NCI-H187 (cell line): ENCODE measurements at regions not wholly inside any gene's neighbourhood (a gene's known extent, or its start where the extent isn't known, plus 50 kb on each side); places are given as distances from the start of the nearest gene placed in this dataset.
"Not testable (repeated sequence)": the region's sequence is repeated elsewhere in the genome, so short reads cannot be mapped to it uniquely, and the experiment has no call there.

ENCODE experiments used
- DNase-seq, 2 experiments: peaks; one replicate each; lab custom pipeline; 2025; lab: John Stamatoyannopoulos, UW

DNA sequence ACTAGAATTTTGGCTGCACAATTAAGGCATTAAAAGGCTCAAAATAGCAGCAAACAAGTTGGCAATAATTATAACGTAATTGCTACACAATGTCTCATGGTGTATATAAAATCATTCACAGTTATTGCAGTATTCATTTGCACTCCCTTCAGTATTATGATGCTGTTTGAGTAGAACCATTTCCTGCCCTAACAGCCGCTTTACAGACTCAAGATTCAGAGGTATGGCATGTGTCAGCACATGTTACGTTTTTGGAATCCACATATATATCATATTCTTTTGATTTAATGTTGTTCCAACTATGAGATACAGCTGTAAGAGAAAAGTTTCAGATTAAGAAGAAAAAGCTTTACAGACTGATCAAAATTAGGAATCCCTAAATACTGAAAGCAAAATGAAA lies 56.3 kb upstream of the NCKAP5 start:
- no peak for DNase-seq

DNA sequence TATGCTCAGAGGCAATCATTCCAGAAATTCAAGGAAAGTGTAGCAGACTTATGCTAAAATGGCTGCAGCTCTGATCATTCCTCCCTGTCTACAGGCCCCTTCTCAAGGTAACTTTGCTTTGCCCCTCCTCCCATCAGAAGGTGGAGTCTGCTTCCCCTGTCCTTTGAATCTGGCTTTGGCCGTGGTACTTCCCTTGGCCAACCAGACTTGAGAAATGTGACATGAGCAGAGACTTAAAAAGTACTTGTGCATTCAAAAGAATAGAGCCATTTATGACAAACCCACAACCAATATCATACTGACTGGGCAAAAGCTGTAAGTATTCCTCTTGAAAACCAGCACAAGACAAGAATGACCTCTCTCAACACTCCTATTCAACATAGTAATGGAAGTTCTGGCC lies 59.5 kb upstream of the NCKAP5 start:
- DNase-seq: no peak

DNA sequence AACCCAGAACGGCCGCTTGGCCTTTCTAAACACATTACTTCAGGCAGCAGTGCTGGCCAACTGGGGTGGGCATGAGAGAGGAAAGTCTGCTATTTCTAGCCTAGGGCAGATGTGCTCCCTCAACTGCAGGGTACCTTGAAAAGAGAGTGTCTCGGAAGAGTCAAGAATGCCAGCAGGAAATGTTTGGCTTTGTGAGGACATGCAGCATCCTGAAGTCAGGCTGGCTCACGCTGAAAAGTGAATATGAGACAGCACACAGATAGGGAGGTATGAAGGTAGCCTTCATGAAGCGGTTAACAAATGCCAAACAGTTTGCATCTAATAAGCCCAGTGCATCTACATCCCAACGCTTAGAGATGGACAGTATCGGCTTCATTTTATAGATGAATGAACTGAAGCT lies 65.0 kb upstream of the NCKAP5 start:
- no peak for DNase-seq

DNA sequence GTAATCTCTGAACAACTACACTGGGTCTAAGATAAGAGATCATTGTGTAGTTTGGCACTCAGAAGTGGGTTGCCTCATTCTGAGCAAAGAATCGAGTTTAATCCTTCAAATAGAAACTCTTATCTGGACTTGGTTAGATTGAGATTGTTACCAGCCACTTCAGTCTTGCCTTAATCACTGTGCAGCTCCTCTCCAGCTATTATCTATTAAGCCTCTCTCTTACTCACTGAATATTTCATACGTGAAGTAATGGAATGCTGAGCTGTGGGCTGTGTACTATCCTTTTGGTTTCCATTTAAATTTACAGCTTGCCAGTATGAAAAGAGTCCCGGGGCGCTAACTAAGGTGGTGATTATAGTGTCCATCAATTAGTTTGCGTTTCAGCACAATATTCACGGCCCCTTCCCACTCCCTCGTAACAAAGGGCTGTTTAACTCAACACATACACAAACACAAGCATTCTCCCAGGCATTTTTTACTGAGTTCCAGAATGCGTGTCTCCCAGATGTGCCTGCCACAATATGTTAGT lies 65.7 kb upstream of the NCKAP5 start:
- no peak for DNase-seq

DNA sequence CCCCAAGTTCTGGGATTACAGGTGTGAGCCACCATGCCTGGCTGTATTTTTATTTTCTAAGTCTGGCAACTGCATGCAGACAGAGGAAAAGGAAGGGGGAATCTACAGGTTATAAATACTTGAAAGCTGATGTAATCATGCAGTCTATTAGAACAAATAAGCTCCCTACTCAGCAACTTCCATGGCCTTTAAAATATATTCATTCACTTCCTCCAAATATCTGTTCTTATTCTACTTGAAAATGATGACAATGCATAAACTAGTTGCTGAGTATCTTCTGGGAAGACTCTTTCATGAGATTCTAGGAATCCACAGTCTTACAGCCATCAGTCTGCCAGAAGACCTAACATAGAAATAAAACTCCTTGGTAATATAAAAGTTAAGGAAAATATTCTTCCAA lies 66.9 kb upstream of the NCKAP5 start:
- no peak for DNase-seq

DNA sequence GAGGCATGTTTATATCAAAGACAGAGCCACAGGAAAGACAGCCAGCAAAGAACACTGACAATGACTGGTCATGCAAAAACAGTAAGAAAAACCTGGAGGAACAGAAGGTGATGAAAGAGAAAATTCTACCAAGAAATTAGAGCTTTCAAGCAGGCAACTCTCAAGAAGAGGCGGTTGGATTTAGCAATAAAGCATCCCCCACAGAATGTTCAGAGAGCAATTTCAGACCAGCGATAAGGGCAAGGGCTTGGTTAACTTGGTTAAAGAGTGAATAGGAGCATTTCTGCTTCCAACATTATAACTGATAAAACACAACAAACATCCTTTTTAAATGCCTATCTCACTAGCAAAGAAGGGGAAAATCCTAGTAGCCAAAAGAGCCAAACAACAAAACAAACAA lies 68.0 kb upstream of the NCKAP5 start:
- DNase-seq: no peak

DNA sequence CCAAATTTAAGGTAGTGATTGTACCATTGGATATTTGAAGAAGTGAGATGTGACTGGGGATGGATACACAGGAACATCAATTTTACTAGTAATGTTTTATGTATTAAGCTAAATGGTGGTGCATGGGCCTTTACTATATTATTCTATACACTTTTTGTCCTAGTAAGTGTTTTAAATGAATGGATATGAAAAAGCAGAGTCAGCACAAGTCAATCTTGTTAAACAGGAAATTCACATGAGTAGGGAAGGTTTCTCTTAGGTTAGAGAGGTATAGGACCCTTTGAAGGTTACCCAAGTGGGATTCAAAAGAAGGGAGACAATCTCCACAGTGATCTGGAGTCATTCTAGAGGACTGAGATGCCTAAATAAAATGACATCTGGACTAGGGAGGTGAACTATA lies 71.8 kb upstream of the NCKAP5 start:
- DNase-seq: no peak

DNA sequence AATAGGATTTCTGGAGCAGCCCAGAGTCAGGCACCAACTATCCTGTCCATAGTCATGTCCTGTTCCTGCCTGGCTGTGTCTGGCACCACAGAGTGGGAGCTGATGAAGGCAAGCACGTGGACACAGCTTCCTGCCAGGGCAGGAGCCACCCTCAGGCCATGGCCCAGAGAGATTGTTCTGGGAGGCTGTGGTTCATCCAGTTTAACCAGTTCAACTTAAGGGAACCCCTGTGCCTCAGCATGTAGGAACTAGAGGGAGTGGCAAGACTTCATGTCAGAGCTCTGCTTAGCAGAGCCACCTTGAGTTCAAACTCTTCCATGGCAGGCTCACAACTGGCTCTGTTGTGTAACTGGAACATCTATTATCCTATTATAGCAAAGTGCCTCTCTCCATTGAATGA lies 73.2 kb upstream of the NCKAP5 start:
- DNase-seq: no peak

DNA sequence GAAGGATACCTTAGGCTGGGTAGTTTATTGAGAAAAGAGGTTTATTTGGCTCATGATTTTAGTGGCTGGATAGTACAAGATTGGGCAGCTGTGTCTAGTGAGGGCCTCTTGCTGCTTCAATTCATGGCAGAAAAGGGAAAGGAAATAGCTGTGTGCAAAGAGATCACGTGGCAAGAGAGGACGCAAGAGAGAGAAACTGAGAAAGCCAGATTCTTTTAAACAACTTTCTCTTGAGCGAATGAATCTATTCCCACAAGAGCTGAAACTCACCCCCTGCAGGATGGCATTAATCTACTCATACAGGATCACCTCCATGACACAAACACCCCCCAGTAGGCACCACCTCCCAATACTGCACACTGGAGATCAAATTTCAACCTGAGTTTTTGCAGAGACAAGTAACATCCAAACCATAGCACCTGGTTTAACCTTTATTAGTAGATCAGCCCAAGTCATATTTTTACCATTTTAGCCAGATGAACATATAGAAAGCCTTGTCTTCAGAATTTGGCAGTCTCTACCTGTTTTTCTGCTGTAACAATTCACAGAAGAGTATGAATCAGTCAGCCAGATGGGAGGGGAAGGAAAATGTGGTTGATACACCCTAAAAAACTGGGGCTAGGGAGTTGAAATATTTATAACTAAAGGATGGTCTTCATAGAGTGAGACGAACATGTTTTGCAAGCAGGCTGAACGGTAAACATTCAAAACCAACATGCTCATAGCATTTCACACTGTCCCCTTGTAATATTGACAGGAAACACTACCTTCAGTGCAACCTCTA lies 73.9 kb upstream of the NCKAP5 start:
- DNase-seq: no peak

DNA sequence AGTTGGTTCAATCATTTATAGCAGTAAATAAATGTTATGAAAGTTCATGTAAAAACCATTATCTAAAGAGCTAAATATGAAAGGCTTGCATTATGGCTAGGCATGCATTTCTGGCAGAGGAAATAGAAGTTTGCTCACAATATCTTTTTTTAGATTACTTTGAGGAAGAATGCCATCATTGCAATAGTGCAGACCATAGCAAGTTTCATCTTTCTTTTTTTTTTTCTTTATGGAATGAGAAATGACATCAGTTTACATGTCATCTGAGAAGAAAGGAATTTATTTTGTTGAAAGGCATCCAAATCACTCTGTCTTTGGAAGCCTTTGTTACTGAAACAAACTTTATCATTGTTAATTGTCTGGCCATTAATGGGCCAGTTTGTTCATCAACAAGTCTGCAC lies 74.5 kb upstream of the NCKAP5 start:
- no peak for DNase-seq

DNA sequence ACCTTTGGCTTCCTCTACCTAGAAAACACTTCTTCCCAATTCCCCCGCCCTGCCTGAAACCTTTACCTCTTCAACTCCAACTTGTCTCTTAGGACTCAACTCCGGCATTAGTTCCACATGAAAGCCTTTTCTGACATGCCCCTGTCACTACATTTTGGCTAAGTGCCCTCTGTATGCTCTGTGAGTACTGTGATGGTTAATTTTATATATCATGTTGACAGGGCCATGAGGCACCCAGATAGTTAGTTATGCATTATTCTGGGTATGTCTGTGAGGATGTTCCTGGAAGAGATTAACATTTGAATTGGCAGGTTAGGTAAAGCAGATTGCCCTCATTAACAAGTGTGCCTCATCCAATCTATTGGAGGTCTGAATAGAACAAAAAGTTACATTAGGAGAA lies 75.6 kb upstream of the NCKAP5 start:
- peak in 1 of 2 experiments; percentile 2 for DNase-seq

DNA sequence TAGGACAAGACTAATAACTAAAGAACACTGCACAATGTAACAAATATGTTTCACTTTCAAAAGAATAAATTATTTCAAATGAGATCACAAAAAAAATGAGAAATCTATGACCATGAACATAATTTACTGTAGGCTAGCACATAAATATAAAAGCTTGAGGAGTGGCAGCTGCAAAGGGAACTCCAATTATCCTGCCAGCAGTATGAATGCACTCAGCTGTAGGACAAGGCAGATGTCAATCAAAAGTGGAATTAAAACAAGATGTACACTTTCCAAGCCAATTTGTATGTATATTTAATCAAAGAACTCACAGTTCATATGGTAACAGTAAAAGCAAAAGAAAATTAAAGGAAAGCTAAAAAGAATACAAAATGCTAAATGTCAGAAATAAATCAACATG lies 76.6 kb upstream of the NCKAP5 start:
- DNase-seq: no peak

DNA sequence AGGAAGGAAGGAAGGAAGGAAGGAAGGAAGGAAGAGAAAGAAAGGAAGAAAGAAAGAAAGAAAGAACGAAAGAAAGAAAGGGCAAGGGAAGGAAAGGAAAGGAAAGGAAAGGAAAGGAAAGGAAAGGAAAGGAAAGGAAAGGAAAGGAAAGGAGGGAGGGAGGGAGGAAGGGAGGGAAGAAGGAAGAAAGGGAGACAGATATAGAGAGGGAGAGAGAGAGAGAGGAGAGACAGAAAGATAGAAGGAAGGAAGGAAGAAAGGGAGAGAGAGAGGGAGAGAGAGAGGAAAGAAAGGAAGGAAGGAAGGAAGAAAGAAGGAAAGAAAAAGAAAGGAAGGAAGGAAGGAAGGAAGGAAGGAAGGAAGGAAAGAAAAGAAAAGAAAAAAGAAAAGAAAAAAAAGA lies 79.1 kb upstream of the NCKAP5 start:
- DNase-seq: not testable (repeated sequence)

DNA sequence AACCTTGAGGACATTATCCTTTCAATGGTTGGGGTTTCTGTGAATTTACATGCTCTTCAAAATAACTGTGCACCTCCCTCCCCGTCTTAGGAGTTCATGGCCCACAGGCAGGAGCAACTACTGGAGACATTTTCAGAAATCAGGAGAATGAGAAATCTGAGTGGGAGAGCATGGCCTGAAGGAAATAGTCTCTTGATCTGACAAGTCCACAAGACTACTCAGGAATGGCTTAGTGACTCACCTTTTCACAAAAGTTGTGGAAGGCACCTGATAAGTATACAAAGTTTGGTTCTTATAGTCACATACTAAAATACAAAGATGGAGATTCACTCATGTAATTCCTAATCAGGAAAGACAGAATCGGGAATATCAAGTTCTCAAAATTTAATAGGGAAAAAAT lies 83.6 kb upstream of the NCKAP5 start:
- DNase-seq: no peak

DNA sequence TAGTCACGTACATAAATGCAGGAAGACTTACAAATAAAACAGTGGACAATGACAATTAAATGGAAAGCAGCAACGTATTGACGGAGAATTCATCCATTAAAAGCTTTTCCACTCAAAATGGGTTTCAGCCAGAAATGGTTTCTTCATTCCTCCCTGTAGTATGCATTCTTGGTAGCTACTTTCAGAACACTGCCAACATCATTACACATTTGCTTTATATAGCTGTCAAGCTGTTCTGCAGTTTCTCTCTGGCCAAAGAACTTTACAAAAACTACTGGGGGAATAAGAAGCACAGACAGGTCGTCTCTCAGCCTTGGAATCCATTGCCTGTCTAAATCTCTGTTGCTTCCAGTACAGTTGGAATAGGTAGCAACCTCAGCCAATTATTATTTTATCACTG lies 84.1 kb upstream of the NCKAP5 start:
- no peak for DNase-seq

DNA sequence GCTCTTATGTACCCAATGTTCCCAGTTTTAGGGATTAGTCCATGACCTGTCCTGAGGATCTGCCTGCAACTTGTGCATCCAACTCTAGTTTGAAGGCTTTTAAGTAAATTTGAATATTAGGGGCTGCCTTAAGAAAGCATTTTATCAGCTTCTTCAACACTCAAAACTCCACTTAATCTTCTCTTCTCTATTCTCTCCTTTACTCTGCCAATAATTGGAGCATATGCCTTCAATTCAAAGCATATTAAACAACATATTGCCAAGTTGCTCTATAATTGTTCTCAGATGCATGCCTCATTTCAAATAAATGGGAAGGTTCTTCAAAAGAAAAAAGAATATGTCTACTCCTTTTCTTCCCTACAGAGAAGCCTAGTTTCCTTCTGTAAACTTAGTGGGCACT lies 84.8 kb upstream of the NCKAP5 start:
- DNase-seq: no peak

DNA sequence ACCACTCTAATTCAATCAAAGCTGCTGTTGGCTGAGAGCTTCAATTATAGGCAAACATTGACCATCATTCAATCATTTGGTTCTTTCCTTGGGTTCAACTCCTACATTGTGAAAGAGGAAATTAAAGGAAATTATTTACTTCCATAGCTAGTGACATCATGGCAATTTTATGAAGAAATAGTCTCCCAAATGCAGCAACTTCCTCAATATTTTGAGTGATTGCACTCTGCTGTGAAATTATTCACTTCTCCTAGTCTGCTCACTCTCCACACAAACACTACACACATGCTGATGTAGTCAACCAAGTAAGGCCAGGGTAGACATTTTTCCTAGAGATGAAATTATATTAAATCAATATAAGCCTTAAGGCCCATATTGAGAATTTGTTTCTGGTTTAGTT lies 86.7 kb upstream of the NCKAP5 start:
- DNase-seq: no peak

DNA sequence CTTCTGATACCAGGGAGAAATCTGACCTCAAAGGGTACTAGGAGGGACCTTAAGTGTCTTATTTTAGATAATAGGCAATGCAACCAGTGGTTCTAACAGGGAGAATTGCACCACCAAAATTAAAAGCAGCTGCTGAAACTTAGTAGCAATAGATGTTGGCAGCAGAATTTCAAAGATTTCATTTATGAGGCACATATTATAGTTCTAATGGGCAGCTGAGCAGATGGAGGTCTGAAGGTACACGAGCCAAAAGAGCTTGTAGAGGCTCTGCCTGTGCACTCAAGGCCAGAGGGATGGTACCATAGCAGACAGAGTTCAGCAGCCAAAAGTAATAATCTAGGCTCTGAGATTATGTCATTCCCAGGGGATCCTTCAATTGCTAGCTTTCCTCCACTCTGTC lies 87.3 kb upstream of the NCKAP5 start:
- no peak for DNase-seq

DNA sequence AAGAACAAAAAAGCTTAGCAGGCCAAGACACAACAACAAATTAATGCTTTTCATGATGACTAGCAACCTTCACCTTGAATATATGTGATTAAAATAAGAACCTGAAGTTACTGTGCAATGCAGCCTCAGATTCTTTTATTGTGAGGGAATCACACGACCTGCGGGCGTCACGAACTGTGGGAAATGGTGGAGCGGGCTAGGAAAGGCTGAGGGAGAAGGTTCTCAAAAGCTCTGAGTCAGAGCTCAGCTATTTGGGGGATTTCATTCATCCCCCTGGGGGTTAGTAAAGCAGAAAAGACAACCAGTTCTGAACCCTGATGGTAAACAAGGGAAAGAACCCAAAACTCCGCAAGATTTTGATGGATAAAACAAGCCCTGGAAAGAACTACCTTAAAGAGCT lies 89.3 kb upstream of the NCKAP5 start:
- no peak for DNase-seq

DNA sequence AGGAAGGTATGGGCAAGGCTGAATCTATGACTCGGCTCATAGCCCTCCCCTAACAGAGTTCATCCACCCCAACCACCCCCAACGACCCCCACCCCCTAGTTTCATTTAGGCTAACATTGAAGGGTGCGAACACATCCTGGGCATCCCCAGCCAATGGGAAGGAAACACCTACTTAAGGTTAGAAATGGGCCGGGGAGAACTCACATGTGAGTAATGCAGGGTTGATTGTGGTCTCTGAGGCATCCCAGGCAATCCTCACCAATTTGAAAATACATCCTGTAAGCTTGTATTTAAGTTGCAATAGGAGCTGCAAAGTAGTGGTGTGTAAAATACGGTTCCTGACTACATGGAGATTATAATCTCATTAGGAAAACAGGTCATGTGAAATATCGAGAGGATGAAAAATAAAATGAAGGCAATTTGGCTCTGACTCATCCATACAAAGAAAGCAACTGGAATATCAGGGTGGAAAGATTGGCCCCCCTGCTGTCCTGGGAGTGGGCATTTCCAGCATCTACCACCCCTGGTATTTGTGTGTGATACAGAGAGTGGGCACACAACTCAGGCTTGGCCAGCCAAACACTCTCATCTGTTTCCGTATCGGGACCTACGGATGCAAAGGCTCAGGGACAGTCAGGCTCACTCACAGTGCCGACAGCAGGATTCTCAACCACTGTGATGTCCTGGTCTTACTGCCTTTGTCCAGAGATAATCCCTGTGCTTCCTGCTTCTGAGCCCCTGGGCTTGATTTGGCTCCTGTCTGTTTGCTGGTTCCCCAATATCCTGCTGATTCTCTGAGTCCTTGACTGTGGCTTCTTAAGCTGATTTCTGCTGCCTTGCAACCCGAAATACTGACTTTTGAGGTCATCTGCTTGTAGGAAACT lies 90.0 kb upstream of the NCKAP5 start:
- no peak for DNase-seq

DNA sequence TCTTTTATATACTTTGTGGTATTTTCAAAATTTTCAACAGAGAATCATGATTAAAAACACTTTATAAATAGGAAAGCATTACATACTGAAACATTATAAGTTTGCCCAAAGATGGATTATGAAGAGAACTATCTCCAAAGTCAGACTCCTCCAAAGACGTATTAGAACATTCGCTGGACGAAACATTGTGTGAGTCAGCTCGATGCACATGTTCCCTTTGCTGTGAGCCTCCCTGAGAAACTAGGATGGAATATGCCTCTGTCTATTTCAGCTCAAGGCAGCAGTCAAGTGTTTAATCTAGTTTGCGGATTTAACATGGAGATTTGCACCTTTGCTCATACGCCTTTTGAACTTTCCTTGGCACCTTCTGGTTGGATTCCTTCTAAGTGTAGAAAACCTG lies 92.2 kb upstream of the NCKAP5 start:
- no peak for DNase-seq

DNA sequence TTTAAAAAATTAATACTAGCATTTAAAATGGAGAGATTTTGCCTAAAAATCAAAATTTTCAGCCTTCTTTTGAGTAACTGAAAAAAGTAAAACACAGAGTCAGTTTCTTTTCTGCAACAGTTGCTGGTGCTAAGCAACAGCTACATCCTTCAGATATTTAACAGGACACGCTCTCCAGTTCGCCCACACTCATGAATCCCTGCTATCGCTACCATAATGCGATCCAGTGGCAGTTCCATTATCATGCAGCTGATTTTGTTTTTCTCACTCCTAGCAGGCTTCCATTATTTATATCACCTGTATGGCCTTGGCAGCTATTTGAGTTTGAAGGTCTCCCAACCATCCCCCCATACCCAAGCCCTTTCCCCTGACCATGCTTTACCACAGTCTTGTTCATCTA lies 93.1 kb upstream of the NCKAP5 start:
- DNase-seq: no peak

DNA sequence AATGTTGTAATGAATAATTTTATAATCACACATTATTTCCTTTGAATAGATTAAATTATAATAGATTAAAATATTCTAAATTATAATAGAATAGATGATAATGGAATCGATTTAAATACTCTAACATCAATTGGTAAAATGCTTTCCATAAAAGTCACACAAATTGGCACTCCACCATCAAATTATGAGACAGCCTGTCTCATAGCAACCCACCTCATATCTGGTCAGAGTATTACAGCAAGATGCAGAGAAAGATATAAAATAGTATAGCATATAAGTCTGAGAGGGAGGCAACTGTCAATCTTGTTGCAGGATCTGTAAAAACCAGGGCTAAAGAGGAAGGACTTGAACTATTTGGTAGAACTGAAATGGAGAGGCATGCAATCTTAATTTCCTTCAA lies 98.4 kb upstream of the NCKAP5 start:
- DNase-seq: no peak
